ENCODE measurements at regions not wholly inside any gene's neighbourhood (a gene's known extent, or its start where the extent isn't known, plus 50 kb on each side); places are given as distances from the start of the nearest gene placed in this dataset.
"Not testable (repeated sequence)": the region's sequence is repeated elsewhere in the genome, so short reads cannot be mapped to it uniquely, and the experiment has no call there.

DNA sequence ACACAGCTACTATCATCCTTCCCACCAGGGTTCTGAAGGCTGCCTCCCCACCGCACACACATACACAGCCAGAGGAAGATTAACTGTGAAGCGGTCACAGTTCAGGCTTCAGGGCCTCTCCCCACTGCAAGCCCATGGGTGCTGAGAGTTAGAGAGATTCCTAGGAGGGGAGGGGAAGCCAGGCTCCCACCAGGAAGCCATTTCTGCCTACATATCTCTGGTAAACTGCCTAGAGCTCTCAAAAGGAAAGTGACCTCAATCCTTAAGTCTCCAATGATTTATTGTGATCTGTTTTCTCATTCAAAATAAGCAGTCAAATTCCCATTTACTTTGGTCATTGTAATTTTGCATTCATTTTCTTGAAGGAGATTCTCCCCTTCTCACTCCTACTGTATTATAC is 141.0 kb upstream of the BNIP2 start:
- DNase-seq, result no peak

GRCh38 chr15:59828861-59829260 is 139.7 kb upstream of the BNIP2 start:
- no peak for DNase-seq

GRCh38 chr15:59828263-59828662 is 139.1 kb upstream of the BNIP2 start:
- no peak for DNase-seq

DNA sequence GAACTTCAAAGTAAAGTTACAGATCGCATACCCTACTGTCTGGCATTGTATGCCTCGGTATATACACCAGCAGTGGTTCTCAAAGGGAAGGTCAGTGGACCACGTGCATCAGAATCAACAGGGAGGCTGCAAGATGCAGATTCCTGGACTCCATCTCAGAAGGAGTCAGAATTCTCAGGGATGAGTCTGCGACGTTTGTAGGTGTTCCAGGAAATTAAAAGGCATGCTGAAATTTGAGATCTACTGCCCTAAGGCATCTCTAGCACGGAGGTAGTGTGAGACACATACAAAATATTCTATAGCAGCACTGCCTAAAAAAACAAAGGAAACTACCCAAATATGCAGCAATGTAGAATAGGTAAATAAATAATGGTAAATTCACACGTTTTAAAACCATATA is 136.8 kb upstream of the BNIP2 start:
- no peak for DNase-seq

DNA sequence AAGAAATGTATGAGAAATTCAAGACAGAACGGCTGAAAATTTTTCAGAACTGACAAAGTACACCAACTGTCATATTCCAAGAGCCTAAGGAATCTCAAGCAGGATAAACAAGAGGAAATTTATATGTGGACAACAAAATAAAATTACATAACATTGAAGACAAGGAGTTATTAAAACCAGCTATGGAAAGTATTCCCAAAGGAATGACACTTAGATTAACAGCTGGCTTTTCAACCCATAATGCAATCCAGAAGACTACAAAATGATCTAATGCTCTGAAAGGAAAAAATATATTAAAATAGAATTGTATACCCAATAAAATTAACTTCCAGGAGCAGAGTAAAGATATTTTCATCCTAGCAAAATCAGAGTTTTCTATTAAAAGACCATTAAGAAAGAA is 132.2 kb upstream of the BNIP2 start:
- DNase-seq, result no peak

DNA sequence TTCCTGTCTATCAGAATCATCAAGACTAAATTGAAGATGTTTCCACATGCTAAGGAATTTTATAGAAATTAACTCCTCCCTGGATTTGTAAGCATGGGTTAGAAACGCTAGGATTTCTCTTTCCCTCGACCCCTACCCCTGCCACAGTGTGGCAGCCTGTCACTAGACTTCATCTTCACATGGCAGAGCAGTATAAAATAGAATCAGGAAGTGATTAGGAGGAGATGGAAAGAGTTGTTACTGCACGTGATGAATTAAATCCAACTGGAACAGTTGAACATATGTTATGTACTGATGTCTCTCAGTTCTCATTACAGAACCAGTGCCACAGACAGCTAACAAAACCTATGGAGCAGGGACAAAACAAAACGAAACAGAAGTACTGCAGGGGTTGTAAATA is 130.0 kb upstream of the BNIP2 start:
- DNase-seq, result no peak

- no peak for DNase-seq
Measured at GRCh38 chr15:59818336-59818735, 129.2 kb upstream of the BNIP2 start.

GRCh38 chr15:59817834-59818233 is 128.7 kb upstream of the BNIP2 start:
- DNase-seq, result no peak

GRCh38 chr15:59817053-59817452 is 127.9 kb upstream of the BNIP2 start:
- DNase-seq, result no peak

- no peak for DNase-seq
Measured at GRCh38 chr15:59814409-59814808, 125.3 kb upstream of the BNIP2 start.

GRCh38 chr15:59812889-59813288 is 123.8 kb upstream of the BNIP2 start:
- no peak for DNase-seq

- no peak for DNase-seq
Measured at GRCh38 chr15:59812250-59812870, 123.2 kb upstream of the BNIP2 start.

DNA sequence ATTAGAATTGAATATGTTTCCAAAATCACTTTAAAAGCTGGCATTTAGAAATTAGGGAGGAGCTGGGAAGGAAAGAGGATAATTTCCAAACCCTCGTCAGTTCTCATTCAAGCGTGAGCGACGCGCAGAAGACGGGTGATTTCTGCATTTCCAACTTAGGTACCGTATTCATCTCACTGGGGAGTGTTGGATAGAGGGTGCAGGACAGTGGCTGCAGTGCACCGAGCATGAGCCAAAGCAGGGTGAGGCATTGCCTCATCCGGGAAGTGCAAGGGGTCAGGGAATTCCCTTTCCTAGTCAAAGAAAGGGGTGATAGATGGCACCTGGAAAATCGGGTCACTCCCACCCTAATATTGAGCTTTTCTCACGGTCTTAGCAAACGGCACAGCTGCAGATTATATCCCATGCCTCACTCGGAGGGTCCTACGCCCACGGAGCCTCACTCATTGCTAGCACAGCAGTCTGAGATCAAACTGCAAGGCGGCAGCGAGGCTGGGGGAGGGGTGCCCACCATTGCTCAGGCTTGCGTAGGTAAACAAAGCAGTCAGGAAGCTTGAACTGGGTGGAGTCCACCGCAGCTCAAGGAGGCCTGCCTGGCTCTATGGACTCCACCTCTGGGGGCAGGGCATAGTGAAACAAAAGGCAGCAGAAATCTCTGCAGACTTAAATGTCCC is 114.3 kb upstream of the BNIP2 start:
- DNase-seq, result peak; percentile 83

DNA sequence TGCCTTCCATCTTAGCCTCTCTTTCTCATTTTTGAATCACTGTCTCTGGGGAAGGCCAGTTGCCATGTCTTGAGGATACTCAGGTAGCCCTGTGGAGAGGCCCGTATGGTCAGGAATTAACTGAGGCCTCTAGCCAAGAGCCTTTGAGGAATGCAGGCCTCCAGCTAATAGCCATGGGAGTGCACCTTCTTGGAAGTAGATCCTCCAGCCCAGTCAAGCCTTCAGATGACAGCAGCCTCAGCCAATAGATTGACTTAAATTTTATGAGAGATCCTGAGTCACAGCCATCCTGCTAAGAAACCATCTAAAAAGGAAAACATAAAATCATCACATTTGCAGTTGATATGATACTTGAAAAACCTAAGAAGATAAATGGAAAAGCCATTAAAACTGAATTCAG is 112.5 kb upstream of the BNIP2 start:
- DNase-seq, result peak; percentile 2

- DNase-seq, result no peak
Measured at GRCh38 chr15:59798605-59798917, 109.4 kb upstream of the BNIP2 start.

- DNase-seq, result no peak
Measured at GRCh38 chr15:59797756-59798604, 108.9 kb upstream of the BNIP2 start.

DNA sequence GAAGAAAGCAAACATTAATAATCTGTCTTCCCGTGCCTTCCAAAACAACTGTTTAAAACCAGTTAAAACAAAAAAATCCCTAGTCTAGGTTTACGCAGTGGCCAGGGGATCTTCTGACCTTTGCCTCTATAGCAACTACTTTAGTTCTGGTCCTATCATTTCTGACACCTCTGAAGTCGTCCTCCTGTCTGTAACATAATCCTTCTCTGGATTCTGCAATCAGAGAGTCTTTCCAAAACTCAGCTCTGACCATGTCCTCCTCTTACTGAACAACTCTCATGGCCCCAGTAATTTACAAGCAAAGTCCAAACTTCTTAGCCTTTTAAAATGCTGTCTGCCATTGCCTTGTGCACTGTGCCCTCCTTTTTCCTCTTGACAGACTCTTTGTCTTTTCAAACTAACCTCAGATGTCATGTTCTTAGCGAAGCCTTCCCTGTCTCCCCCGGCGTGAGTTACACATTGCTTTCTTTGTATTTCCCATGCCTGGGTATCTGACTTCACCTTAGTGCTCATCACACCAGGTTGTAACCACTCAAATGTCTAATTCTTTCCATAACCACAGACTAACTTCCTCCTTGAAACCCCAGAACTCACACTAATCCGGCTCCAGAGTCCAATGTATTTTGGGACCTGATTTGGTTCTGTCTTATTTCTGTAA is 105.2 kb upstream of the BNIP2 start:
- no peak for DNase-seq

- peak; percentile 60 for DNase-seq
Measured at GRCh38 chr15:59792359-59792758, 103.2 kb upstream of the BNIP2 start.

DNA sequence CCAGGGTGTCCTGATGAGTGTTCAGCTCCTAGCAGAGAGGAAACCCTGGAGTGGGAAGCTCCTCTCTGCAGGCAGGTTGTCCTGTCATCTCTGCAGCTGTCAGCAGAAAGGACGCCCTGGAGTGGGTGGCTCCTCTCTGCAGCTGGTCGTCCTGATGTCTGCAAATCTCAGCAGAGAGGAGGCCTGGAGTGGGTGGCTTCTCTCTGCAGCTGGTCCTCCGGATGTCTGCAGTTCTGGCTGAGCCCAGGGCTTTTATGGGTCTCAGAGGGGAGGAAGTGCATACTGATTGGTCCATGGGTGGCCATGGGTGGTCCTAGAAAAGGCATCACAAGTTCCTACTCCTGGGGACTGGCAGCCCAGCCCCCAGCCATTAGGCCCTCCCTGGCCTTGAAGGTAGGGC is 102.6 kb upstream of the BNIP2 start:
- peak; percentile 67 for DNase-seq

DNA sequence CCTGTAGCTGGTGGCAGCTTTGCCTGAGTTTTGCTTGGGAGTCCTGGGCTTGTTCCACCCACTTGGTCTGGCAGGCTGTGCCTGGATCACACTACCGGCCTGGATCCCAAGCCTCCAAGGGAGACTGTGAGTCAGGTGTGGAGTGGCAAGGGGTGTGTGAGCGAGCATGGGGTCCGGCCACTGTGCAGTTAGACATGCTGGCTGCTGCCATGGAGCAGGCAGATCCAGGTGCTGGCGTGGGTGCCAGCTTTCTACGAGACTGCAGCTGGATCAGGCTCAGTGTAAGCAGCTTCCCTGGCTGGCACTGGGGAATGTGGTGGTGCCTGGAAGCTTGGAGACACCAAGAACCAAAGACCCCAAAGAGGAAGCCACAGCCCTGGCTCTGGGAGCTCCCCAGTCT is 102.0 kb upstream of the BNIP2 start:
- DNase-seq, result no peak

- DNase-seq, result not testable (repeated sequence)
Measured at GRCh38 chr15:59786466-59786865, 97.3 kb upstream of the BNIP2 start.

- not testable (repeated sequence) for DNase-seq
Measured at GRCh38 chr15:59785981-59786380, 96.9 kb upstream of the BNIP2 start.

GRCh38 chr15:59783774-59784520 is 94.8 kb upstream of the BNIP2 start:
- DNase-seq, result peak; percentile 13

Data from DMS53 (cell line).